Fibroblast of skin of right quadriceps (primary cell): ENCODE measurements at regions not wholly inside any gene's neighbourhood (a gene's known extent, or its start where the extent isn't known, plus 50 kb on each side); places are given as distances from the start of the nearest gene placed in this dataset.
"Not testable (repeated sequence)": the region's sequence is repeated elsewhere in the genome, so short reads cannot be mapped to it uniquely, and the experiment has no call there.

Source experiments
- DNase-seq: peaks from one replicate; pipeline ENCODE4 v3.0.0-alpha.2; 2013

DNA sequence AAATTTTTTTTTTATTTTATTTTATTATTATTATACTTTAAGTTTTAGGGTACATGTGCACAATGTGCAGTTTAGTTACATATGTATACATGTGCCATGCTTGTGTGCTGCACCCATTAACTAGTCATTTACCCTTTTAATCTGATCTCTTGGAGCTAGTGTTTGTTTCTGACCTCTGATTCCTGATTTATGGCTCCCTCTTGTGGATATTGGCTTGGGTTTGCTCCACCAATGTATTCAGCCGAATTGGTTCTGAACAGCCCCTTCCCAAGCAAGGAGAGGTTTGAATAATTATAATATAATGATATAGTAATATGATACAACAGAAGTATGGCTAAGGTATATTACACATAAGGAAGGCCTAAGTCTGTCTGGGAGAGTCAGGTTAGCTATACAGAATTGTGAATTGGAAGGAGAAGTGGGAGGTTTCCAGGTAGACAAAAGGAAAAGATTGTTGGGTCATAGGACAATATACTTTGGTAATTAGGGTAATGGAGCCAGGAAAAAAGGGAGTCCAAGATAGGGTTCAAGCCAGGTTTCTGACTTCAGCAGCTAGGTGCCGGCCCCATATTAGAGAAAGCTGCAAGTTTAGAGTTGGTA lies 53.1 kb upstream of the HMCN1 start:
- peak; percentile 43 for DNase-seq

DNA sequence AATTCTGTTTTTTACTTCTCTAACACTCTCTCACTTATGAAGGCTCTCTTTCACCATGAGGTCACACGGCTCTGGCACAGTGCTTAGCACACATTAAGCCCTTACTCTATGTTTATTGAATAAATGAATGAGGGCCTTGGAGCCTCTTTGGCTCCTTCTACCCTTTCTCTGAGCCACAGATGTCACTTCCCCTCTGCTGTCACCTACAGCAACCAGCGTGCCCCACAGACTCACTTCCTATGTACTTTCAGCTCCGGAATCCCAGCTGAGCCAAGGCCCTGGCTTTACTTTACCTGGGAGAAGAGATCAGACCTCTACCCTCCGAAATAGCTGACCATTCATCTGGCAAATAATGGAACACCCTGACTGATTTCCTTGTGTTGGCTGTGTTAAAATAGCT lies 53.7 kb upstream of the HMCN1 start:
- no peak for DNase-seq

DNA sequence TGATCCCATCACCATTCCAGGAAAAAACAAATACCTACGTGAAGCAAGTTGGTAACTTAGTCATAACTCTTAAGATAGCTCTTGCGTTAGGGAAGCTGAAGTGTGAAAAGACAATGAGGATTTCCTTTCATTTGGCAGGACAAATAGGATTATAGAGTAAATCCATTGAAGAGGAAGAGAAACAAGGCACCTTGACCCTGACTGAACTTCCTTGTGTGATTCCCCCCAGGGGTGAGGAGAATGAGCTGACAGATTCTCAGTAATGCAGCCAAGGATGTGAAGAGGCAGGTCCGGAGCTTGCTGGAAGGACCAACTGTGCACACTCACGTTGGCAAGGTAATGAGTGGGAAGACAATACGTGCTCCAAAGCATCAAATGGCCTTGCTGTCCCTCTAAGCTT lies 55.0 kb upstream of the HMCN1 start:
- DNase-seq = no peak

DNA sequence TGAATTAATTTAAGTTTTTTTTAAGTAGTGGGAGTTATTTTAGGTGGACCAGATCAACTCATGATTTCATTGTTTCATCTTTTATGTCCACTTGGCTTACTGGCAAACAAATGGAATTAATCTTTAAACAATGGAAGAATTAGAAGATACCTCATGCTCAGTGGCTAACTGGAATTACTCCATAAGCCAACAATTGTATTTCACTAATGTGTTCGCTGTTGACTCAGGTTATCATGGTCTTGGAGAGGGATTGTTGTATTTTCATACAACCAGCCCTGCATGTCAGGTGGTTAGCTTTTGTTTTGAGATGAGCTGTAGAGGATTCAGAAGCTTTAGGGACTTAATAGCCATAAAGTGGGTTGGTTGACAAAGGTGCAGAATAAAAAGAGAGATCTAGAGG lies 57.2 kb upstream of the HMCN1 start:
- DNase-seq = no peak

DNA sequence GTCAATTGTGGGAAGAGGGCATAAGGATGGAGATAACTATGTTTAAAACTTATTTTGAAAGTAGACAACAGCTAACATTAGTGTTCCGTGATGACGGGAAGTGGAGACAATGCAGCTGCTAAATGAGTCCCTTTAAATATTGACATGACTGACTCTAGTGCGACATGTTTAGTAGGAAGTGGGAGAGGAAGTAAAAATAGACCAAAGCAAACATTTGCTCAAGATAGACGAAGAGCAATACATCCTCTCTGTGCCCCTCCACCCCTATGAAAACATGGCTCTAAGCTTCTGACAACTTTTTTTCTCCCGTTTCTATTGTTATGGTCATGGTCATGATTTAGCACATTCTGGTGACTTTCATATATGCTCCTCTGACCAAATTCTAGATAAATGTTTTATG lies 60.0 kb upstream of the HMCN1 start:
- DNase-seq = no peak

DNA sequence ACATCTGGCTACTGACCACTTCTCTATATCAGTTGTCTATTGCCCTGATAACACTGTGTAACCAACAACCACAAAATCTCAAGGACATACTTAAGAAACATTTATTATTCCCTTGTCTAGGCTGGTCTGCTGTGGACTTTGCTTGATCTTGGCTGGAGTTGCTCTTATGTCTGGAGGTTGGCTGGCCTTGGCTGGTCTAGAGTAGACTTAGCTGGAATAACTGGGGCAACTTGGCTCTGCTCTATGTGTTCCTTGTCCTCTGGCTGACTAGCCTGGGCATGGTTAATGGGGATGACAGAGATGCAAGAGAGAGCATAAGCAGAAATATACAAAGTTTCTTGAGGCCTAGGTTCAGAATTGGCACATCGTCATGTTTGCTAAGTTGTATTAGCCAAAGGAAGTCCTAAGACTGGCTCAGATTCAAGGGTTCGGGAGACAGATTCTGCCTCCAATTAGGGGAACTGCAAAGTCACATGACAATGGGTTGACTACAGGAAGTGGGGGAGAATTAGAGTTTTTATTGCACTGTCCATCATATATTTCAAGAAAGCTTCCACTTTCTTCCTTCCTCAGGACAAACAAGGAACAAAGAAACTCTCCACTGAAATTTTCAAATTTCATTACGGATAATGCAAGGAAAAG lies 61.4 kb upstream of the HMCN1 start:
- DNase-seq = no peak

DNA sequence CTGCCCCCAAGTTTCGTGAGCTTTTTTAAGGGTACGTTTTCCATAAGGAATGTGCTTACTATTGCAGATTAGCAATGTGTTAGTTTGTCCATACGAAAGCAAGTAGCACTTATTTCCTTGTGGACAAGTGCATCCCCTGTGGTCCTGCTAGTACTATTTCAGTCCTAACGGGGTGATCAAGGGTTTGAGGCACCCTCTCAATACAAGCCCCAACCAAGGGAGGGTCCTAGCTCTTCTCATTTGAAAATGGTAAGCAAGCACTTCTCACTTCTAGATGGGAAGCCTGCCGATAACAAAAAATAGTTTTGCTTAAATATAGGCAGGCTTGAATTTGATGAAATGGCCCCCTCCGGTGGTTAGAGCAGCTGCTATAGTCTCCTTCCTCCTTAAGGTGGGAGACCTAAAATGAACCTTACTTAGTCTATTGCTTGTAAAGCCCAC lies 64.0 kb upstream of the HMCN1 start:
- DNase-seq = peak; percentile 54

DNA sequence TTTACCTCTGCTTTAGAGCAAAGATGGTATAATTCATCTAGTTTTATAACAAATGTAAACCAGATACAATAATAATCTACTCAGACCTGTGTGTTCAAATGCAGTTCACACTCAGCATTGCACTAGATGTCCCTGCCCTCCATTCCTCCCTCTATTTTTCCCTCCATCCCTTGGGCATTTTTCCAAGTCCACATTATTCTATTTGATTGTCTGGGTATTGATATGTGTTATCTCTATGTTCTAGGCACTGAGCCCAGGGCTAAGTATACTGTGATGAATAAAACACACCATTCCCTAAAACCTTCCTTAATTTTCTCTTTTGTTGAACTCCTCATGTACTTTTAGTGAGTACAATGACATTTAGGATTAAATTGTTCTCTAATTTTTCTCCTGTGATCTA lies 66.2 kb upstream of the HMCN1 start:
- no peak for DNase-seq

DNA sequence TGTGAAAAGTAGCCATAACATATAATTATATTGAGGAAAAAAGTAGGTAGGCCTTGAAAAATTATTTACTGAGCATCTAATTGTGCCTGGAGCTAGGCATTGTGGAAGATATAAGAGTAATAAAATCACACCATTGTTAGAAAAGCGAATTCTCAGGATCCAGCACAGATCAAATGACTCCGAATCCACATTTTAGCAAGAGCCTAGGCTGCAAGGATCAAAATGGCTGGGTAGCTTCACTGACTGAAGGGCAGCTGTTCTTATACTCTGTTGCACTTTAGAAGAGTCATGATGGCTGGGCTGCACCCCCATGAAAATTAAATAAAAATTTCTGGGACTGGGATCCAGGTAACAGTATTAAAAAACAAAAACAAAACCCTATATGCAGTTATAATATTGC lies 67.6 kb upstream of the HMCN1 start:
- no peak for DNase-seq

DNA sequence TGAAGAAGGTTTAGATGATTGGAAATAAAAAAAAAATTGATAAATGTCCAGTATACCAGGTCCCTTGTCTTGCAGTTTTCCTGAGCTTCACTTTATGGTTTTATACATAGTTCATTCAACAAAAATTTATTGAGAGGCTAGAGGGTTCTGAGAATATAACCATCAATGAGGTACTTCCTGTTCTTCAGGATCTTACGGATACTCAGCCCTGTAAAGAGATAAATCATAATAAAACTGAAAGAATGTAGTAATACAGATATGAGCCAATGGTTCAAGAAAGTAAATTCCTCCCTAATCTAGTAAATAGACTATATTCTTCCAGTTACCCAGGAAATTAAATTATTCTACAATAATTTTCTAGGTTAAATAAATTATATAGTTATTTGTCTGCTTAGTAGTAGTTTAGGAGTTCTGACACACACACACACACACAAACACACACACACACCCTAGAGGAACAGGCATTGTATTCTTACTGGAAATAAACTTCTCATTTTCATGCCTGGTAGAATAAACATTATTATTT lies 70.4 kb upstream of the HMCN1 start:
- DNase-seq = no peak

DNA sequence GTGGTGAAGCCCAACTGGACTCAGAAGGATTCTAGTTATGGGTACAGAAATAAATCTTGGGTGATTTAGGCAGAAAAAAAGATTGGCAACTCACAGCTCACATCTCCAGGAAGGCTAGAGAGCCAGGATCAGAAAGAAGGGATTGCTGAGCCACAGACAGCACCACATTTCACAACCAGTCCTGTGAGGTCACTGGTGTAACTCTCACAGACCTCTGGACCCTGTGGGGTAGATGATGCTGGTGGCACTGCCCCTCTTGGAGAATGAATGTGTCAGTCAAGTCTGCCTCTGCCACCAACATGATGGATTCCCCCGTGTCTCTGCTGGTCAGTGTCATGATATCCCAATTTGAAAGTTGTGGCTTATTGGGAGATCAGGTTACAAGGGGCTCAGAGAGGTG lies 70.9 kb upstream of the HMCN1 start:
- no peak for DNase-seq

DNA sequence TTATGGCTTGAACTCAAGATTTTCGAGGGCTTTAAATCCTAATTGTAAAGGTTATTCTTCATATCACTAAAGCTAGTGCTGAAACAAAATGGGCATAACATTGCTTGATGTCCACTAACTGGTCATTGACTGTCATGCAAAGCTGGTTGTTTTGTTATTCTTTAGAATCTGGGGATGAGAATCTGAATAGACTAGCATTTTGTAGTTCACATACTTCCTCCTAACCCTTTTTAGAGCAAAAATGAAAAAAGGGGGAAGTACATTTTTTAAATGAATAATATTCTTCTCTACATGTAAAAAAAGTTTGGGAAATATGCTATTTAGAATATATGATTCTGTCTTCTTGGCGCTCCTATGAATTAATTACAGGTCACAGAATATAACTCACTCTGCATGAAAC lies 72.2 kb upstream of the HMCN1 start:
- DNase-seq = no peak

DNA sequence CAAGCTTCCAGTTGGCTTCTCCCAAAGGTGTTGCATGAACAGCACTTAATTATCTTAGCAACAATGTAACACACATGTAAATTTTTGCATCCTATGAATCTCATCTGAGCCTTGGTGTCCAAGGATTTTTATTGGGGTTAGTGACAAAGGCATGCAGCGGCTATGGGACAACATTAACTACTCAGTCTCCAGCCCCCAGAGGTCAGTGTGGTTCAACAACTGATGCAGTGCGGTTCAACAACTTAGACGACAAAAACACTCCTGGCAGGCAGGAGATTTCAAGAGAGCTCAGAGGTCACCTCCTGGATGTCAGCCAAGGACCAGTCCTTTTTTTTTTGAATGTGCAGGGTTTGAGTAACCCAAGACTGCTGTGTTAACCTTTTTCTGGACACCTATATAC lies 77.5 kb upstream of the HMCN1 start:
- DNase-seq = no peak

DNA sequence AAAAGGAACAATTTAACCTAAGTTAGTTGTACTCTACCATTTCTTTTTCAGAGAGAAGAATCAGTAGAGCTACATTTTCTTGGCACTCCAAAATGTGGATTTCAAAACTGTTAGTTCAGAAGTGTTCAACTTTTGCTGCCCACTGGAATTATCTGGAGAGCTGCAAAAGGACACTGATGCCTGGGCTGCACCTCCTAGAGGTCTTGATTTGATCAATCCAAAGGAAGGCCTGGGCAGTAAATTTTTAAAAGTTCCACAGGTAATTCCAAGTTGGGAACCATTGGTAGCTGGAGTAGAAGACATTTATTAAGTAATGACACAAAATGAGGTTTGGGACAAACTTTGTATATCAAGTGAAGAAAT lies 79.3 kb upstream of the HMCN1 start:
- no peak for DNase-seq

DNA sequence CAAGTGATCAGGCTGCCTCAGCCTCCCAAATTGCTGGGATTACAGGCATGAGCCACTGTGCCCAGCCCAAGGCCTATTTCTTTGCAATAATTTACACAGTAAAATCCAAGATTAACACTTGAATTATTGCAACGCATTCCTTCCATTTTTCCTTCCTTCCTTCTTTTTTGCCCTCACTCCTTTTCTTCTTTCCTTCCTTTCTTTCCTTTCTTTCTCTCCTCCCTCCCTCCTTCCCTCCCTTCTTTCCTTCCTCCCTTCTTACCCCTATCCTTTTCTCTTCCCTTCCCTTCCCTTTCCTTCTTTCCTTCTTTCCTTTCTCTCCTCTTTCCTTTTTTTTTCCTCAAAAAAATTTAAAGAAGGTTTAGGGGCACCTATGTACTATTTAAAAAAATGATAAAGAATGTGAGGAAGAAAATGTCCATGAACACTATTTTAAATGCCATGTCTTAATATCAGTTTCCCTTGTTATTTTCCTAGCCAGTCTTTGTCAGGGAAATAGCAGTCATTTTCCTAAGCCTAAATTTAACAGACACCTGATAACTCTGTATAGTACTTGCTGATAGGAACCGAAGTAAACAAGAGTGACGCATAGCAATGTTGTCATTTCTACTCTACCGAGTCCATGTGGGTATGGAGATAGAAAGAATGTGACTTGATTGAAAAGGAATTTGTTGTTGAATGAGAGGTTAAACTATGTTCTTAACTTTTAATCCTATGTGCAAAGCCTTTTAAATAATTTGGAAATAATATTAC lies 79.8 kb upstream of the HMCN1 start:
- DNase-seq = no peak

DNA sequence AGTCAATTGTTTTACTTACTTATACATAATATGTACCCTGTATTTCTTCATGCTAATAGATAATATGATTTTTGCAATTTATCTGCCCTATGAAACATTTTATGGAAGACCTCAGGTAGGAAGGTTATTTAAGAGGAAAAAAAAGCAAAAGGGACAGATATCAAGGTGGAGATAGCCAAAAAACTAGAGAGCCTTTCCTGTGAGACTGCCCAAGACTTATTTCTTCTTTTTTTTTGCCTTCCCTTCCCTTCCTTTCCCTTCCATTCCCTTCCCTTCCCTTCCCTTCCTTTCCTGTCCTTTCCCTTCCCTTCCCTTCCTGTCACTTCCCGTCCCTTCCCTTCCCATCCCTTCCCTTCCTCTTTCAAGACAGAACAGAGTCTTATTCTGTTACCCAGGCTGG lies 80.6 kb upstream of the HMCN1 start:
- no peak for DNase-seq

DNA sequence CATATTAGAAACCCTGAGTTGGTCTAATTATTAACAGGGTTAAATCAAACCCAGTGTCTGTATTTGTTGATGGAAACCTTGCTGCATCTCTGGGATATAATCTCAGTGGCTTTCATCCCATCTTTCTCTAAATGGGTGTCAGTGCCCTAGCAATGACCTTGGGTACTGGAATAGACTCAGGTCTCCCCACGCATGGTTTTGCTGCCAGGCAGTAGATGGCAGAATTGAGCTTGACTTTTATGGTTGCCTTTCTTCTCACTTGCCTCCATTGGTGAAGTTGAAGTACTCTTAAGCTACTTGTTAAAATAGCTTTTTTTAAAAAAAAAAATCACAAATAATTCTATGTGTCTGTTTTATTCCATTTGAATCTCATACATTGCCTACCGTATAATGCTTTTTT lies 81.8 kb upstream of the HMCN1 start:
- no peak for DNase-seq

DNA sequence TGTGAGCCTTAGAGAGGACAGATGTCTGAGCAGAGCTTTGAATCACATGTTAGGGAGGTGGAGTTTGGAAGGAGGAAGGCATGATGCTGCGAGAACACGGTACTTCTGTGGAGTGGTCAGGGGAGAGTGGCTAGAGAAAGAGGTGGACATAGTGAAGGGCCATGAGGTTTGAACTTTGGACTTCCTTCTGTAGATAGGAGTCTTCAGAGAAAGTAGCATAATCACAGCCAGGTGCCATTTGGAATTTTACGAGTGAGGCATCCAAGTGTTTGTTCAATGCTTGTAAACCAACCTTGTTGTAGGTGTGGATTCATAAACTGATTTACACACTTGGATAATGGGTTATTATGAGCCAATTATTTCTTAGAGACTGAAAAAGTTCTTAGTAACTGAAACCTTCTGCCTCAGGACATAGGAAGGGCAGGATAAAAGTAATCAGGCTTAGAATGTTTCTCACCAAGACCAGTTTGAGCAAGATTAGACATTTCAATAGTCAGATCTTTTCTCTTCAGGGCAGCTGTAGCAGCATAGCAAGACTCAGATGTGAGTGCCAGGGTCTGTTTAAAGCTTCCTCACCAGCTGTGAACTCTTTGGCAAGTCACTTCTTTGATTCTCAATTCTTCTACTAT lies 83.5 kb upstream of the HMCN1 start:
- no peak for DNase-seq

DNA sequence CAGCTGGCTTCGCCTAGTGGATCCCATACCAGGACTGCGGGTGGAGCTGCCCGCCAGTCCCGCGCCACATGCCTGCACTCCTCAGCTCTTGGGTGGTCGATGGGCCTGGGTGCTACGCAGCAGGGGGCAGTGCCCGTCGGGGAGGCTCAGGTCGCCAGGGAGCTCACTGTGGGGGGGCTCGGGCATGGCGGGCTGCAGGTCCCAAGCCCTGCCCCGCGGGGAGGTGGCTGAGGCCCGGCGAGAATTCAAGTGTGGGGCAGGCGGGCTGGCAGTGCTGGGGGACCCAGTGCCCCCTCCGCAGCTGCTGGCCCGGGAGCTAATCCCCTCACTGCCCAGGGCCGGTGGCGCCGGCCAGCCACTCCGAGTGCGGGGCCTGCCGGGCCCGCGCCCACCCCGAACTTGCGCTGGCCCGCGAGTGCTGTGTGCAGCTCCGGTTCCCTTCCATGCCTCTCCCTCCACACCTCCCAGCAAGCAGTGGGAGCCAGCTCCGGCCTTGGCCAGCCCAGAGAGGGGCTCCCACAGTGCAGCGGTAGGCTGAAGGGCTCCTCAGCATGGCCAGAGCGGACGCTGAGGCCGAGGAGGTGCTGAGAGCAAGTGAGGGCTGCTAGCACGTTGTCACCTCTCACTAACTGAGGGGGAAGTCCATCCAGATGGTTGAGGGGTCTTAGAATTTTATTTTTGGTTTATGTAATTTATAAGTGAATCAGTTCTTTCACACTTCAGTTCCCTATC lies 85.2 kb upstream of the HMCN1 start:
- DNase-seq = no peak

DNA sequence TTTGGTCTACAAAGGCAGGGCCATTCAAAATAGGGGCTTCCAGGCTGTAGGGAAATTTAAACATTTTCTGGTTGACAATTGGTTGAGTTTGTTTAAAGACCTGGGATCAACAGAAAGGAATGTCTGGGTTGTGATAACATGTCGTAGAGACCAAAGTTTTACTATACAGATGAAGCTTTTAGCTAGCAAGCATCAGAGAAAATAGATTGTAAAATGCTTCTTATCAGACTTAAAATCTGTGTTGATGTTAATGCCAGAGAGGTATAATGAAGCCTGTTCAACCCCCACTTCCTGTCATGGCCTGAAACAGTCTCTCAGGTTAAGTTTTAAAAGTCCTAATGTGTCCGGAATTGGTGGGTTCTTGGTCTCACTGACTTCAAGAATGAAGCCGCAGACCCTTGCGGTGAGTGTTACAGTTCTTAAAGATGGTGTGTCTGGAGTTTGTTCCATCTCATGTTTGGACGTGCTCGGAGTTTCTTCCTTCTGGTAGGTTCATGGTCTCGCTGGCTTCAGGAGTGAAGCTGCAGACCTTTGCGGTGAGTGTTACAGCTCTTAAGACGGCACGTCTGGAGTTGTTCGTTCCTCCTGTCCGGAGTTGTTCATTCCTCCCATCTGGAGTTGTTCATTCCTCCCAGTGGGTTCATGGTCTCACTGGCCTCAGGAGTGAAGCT lies 86.5 kb upstream of the HMCN1 start:
- DNase-seq = not testable (repeated sequence)

DNA sequence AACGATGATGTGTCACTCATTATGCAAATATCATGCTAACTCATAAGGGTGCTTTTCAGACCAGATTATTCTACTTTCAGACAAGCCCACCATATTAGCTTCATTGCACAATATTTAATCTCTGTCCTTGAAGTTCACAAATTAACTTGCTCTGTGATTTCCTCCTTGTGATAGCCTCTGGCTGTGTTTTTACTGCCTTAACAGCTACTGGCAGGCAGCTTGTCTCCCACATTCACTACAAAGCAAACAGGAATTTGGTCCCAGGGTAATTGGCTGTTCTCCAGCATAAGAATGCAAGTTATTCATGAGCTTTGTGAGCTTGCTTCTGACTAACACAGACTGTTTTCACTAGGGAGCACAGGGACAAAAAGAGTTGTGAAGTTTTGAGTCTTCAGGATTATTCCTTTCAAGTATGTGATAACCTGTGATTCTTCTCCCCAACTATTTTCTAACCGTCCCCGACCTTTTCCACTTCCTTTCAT lies 87.9 kb upstream of the HMCN1 start:
- peak; percentile 100 for DNase-seq

DNA sequence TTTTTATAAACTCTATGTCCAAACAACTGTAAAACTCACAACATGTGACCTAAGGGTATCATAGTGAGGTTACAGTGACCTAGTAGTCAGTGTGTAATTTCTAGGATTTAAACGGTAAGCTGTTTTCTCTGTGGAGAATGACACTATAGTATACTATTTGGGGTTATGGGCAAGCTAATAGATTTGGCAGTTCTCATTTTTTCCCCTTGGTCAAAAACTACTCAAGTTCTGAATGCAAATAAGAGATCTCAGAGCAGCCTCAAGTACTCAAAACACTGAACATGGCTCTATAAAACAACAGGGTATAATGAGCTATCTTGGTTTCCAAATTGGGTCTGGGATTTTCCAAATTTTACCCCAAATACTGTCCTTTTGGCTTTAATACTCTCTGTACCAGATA lies 88.5 kb upstream of the HMCN1 start:
- peak; percentile 23 for DNase-seq
